ENCODE measurements at regions not wholly inside any gene's neighbourhood (a gene's known extent, or its start where the extent isn't known, plus 50 kb on each side); places are given as distances from the start of the nearest gene placed in this dataset.

- no peak for TF ChIP-seq CTCF (IDR thresholded peaks at IDR 0.05)
- no peak for TF ChIP-seq POLR2A (IDR thresholded peaks at IDR 0.05)
Measured at GRCh38 chr3:30982416-30983075, 88.1 kb upstream of the GADL1 start.
